SH-SY5Y (cell line): ENCODE measurements at regions not wholly inside any gene's neighbourhood (a gene's known extent, or its start where the extent isn't known, plus 50 kb on each side); places are given as distances from the start of the nearest gene placed in this dataset.

ENCODE experiments used
- GATA2 ChIP-seq: IDR thresholded peaks from 2 replicates; pipeline ENCODE4 v1.6.1; 2011; ENCODE audit warnings: mild to moderate bottlenecking, low read depth, low read length
- GATA3 ChIP-seq: IDR thresholded peaks from 2 replicates; pipeline ENCODE4 v1.6.1; 2011; ENCODE audit warnings: low read depth, mild to moderate bottlenecking, low read length, moderate library complexity

DNA sequence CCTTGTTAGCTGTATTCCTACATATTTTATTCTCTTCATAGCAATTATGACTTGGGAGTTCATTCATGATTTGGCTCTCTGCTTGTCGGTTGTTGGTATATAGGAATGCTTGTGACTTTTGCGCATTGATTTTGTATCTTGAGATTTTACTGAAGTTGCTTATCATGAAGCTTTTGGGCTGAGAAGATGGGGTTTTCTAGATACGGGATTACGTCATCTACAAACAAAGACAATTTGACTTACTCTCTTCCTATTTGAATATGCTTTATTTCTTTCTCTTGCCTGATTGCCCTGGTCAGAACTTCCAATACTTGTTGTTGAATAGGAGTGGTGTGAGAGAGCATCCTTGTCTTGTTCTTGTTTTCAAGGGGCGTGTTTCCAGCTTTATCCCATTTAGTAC is 569.8 kb upstream of the NRXN1 start:
- TF ChIP-seq GATA3 (no peak), GATA2 (no peak)
